Esophagus squamous epithelium (tissue), 4 donors: ENCODE measurements at regions not wholly inside any gene's neighbourhood (a gene's known extent, or its start where the extent isn't known, plus 50 kb on each side); places are given as distances from the start of the nearest gene placed in this dataset.

ENCODE experiments used
- CTCF ChIP-seq, 6 experiments: fragments of 450-650 bp in 4 of 6; fragments of 200-600 bp in 2 of 6; sonication (generic) in 2 of 6; IDR thresholded peaks; one replicate each; pipeline ENCODE4 v1.5.1; 2016 to 2019; ENCODE audit warnings: antibody characterized with exemption in 6 of 6, mild to moderate bottlenecking in 4 of 6, moderate library complexity in 4 of 6
- POLR2A ChIP-seq, 4 donors: fragments of 450-650 bp; IDR thresholded peaks; one replicate each; pipeline ENCODE4 v1.6.1; 2017; ENCODE audit warnings: antibody characterized with exemption in 4 of 4, mild to moderate bottlenecking in 4 of 4, moderate library complexity in 3 of 4

- TF ChIP-seq CTCF (IDR thresholded peaks at IDR 0.05) = no peak
- no peak for TF ChIP-seq POLR2A (IDR thresholded peaks at IDR 0.05)
Observed at GRCh38 chr9:89808756-89809181, 204.0 kb downstream of the GADD45G start.
